ENCODE measurements at regions not wholly inside any gene's neighbourhood (a gene's known extent, or its start where the extent isn't known, plus 50 kb on each side); places are given as distances from the start of the nearest gene placed in this dataset.

DNA sequence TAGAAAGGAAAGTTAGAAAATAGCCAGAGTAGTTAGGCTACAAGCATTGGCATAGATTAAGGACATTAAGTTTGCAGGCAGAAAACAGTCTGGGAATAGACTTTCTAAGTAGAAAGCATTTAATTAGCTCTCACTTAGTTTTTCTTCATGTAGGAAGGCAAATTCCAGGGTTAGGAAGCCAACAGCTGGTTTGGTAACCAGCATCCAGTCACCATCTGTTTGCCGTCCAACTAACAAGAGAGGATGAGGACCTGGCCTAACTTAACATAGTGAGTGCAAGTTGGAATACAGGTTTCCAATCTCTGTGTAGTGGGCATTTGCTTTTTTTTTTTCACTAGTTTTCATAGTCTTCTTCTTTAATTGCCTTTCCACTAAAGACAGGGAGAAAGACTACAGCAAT, 121.7 kb upstream of the NR3C1 start:
- TF ChIP-seq CTCF (IDR thresholded peaks at IDR 0.05; ENCODE audit: low read depth, low read length) (no peak), EZH2phosphoT487 (IDR thresholded peaks at IDR 0.05; ENCODE audit: low read depth) (no peak)
